ENCODE measurements at regions not wholly inside any gene's neighbourhood (a gene's known extent, or its start where the extent isn't known, plus 50 kb on each side); places are given as distances from the start of the nearest gene placed in this dataset.

DNA sequence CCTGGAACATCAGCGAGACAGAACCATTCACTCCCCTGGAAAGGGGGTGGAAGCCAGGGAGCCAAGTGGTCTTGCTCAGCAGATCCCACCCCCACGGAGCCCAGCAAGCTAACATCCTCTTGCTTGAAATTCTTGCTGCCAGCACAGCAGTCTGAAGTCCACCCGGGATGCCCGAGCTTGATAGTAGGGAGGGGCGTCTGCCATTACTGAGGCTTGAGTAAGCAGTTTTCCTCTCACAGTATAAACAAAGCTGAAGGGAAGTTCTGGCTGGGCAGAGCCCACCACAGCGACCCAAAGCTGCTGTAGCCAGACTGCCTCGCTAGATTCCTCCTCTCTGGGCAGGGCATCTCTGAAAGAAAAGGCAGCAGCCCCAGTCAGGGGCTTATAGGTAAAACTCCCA lies 764.8 kb upstream of the LUZP2 start:
- TF ChIP-seq, protein P1, sequence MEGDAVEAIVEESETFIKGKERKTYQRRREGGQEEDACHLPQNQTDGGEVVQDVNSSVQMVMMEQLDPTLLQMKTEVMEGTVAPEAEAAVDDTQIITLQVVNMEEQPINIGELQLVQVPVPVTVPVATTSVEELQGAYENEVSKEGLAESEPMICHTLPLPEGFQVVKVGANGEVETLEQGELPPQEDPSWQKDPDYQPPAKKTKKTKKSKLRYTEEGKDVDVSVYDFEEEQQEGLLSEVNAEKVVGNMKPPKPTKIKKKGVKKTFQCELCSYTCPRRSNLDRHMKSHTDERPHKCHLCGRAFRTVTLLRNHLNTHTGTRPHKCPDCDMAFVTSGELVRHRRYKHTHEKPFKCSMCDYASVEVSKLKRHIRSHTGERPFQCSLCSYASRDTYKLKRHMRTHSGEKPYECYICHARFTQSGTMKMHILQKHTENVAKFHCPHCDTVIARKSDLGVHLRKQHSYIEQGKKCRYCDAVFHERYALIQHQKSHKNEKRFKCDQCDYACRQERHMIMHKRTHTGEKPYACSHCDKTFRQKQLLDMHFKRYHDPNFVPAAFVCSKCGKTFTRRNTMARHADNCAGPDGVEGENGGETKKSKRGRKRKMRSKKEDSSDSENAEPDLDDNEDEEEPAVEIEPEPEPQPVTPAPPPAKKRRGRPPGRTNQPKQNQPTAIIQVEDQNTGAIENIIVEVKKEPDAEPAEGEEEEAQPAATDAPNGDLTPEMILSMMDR (IDR thresholded peaks at IDR 0.05; ENCODE audit: low read length) = no peak
- TF ChIP-seq EZH2 (optimal IDR thresholded peaks at IDR 0.05; ENCODE audit: low read depth, low read length) (no peak), EZH2phosphoT487 (IDR thresholded peaks at IDR 0.05; ENCODE audit: low read length) (no peak)

Measured in MM.1S (cell line).